Esophagus muscularis mucosa (tissue), 4 donors: ENCODE measurements at regions not wholly inside any gene's neighbourhood (a gene's known extent, or its start where the extent isn't known, plus 50 kb on each side); places are given as distances from the start of the nearest gene placed in this dataset.

ENCODE experiments used
- DNase-seq: peaks from one replicate; pipeline ENCODE4 v3.0.0-alpha.2; 2017; ENCODE audit errors: extremely low spot score
- H3K27ac ChIP-seq, 4 donors: fragments of 200-600 bp; sonication (generic); replicated peaks in 1 of 4; 1 replicate in 3 of 4; 2 replicates in 1 of 4; pipeline ENCODE4 v1.5.1; 2016 to 2019; ENCODE audit warnings: mild to moderate bottlenecking in 1 of 4
- H3K27me3 ChIP-seq, 4 donors: fragments of 200-600 bp; sonication (generic); one replicate each; pipeline versions ENCODE4 v1.5.1 to v1.6.0; 2016 to 2019
- H3K36me3 ChIP-seq, 4 donors: fragments of 200-600 bp; sonication (generic); one replicate each; pipeline ENCODE4 v1.5.1; 2016 to 2019
- H3K4me1 ChIP-seq, 4 donors: fragments of 200-600 bp; sonication (generic); one replicate each; pipeline ENCODE4 v1.5.1; 2016 to 2019
- H3K4me3 ChIP-seq, 4 donors: fragments of 200-600 bp; sonication (generic); 1 replicate in 2 of 4; 2 replicates in 2 of 4; pipeline ENCODE4 v1.5.1; 2016 to 2019; ENCODE audit warnings: mild to moderate bottlenecking in 4 of 4, moderate library complexity in 1 of 4
- H3K9me3 ChIP-seq, 4 donors: fragments of 200-600 bp; sonication (generic); 1 replicate in 3 of 4; 2 replicates in 1 of 4; pipeline ENCODE4 v1.5.1; 2016 to 2019
- CTCF ChIP-seq, 3 experiments: fragments of 200-600 bp in 2 of 3; fragments of 450-650 bp in 1 of 3; sonication (generic) in 2 of 3; IDR thresholded peaks; one replicate each; pipeline ENCODE4 v1.5.1; 2017 to 2019; ENCODE audit warnings: antibody characterized with exemption in 3 of 3, mild to moderate bottlenecking in 2 of 3, moderate library complexity in 1 of 3
- EP300 ChIP-seq: sonication (generic); formaldehyde crosslinking; IDR thresholded peaks from one replicate; pipeline ENCODE4 v1.6.1; 2017; ENCODE audit warnings: antibody characterized with exemption
- POLR2A ChIP-seq: fragments of 450-650 bp; IDR thresholded peaks from one replicate; pipeline ENCODE4 v1.6.1; 2017; ENCODE audit warnings: antibody characterized with exemption, moderate library complexity, mild to moderate bottlenecking, low read depth
- POLR2AphosphoS5 ChIP-seq, 2 donors: sonication (generic); formaldehyde crosslinking; IDR thresholded peaks; one replicate each; pipeline ENCODE4 v1.6.1; 2017; ENCODE audit warnings: antibody characterized with exemption in 2 of 2
- WGBS: methylation state at CpG from one replicate; pipeline ENCODE4 v1.1.5; 2018; 5-methylcytosine and 5-hydroxymethylcytosine counted together
- intact Hi-C: fragments of 100-400 bp; cut with DNase I; formaldehyde crosslinking; loops from one replicate; pipeline ENCODE4 v1.15.1; 2023

GRCh38 chr6:67352717-67353116, 1282.4 kb upstream of the ADGRB3 start:
- no peak for TF ChIP-seq POLR2A
- no peak for TF ChIP-seq POLR2AphosphoS5 (IDR thresholded peaks at IDR 0.05)
- no peak for TF ChIP-seq CTCF (IDR thresholded peaks at IDR 0.05)
- TF ChIP-seq EP300: no peak
- no peaks in the 10 kb centered on the region for H3K27me3 ChIP-seq
- H3K27ac ChIP-seq: no peak overlapping the region
- no peak for DNase-seq
- no peak overlapping the region for H3K4me3 ChIP-seq
- no peaks in the 10 kb centered on the region for H3K36me3 ChIP-seq
- no peaks in the 10 kb centered on the region for H3K9me3 ChIP-seq
- no peaks in the 10 kb centered on the region for H3K4me1 ChIP-seq
- WGBS: 85% methylated on average over 10 of the region's 10 CpGs
- intact Hi-C loops: no loop called here

- no peak for DNase-seq
- Histone ChIP-seq H3K27ac (no peak overlapping the region), H3K4me1 (no peaks in the 10 kb centered on the region), H3K4me3 (no peak overlapping the region), H3K9me3 (no peaks in the 10 kb centered on the region), H3K27me3 (no peaks in the 10 kb centered on the region), H3K36me3 (no peaks in the 10 kb centered on the region)
- intact Hi-C loops: no loop called here
- TF ChIP-seq EP300 (no peak), POLR2AphosphoS5 (IDR thresholded peaks at IDR 0.05) (no peak)
- 79% methylated on average over 4 of the region's 4 CpGs for whole genome bisulfite sequencing
These were observed 1284.4 kb upstream of the ADGRB3 start for GRCh38 chr6:67350729-67351128.

- intact Hi-C loops: no loop called here
- Histone ChIP-seq H3K9me3 (no peaks in the 10 kb centered on the region), H3K4me3 (no peak overlapping the region), H3K36me3 (no peaks in the 10 kb centered on the region), H3K4me1 (no peaks in the 10 kb centered on the region), H3K27ac (no peak overlapping the region), H3K27me3 (no peaks in the 10 kb centered on the region)
- no peak for DNase-seq
- 88% methylated on average over 7 of the region's 7 CpGs for WGBS
- TF ChIP-seq CTCF (IDR thresholded peaks at IDR 0.05) (no peak), EP300 (no peak), POLR2AphosphoS5 (IDR thresholded peaks at IDR 0.05) (no peak), POLR2A (no peak)
These were observed 1289.1 kb upstream of the ADGRB3 start for GRCh38 chr6:67345946-67346345.

GRCh38 chr6:67336014-67336413, 1299.1 kb upstream of the ADGRB3 start:
- no peaks in the 10 kb centered on the region for H3K4me1 ChIP-seq
- no peaks in the 10 kb centered on the region for H3K36me3 ChIP-seq
- no peak for TF ChIP-seq POLR2AphosphoS5 (IDR thresholded peaks at IDR 0.05)
- no peak for TF ChIP-seq POLR2A
- TF ChIP-seq CTCF (IDR thresholded peaks at IDR 0.05): no peak
- no peak overlapping the region for H3K27ac ChIP-seq
- H3K9me3 ChIP-seq: no peaks in the 10 kb centered on the region
- 49% methylated on average over 3 of the region's 3 CpGs for WGBS
- H3K4me3 ChIP-seq: no peak overlapping the region
- no peak for DNase-seq
- intact Hi-C loops: no loop called here
- no peaks in the 10 kb centered on the region for H3K27me3 ChIP-seq

GRCh38 chr6:67331304-67331703, 1303.8 kb upstream of the ADGRB3 start:
- Histone ChIP-seq H3K27ac (no peak overlapping the region), H3K36me3 (no peaks in the 10 kb centered on the region), H3K27me3 (no peaks in the 10 kb centered on the region), H3K4me1 (no peaks in the 10 kb centered on the region), H3K4me3 (no peak overlapping the region), H3K9me3 (no peaks in the 10 kb centered on the region)
- TF ChIP-seq POLR2A (no peak), POLR2AphosphoS5 (IDR thresholded peaks at IDR 0.05) (no peak), EP300 (no peak), CTCF (IDR thresholded peaks at IDR 0.05) (no peak)
- DNase-seq: no peak
- intact Hi-C loops: no loop called here
